B cell (primary cell): ENCODE measurements at regions not wholly inside any gene's neighbourhood (a gene's known extent, or its start where the extent isn't known, plus 50 kb on each side); places are given as distances from the start of the nearest gene placed in this dataset.

Experiments used
- ATAC-seq: fragments of 200-7000 bp; cut with Tn5 transposase; one replicate; pipeline ENCODE4 v1.10.0; 2021; ENCODE audit warnings: low read depth, mild to moderate bottlenecking, moderate number of reproducible peaks, moderate library complexity
- CTCF ChIA-PET: fragments of 350-600 bp; sonication (Branson Sonifier 250); formaldehyde crosslinking; loops from one replicate; lab custom pipeline; 2021; ENCODE audit warnings: antibody characterized with exemption, inconsistent platforms; lab: Charles Lee
- POLR2A ChIA-PET: fragments of 350-600 bp; sonication (Branson Sonifier 250); formaldehyde crosslinking; loops from one replicate; lab custom pipeline; 2021; ENCODE audit warnings: antibody characterized with exemption; lab: Charles Lee
- DNase-seq: peaks from one replicate; pipeline ENCODE4 v3.0.0; 2013
- H2AFZ ChIP-seq: 2 replicates; pipeline ENCODE4 v1.6.1; 2012; ENCODE audit warnings: mild to moderate bottlenecking, low read depth, low read length; ENCODE audit not compliant: insufficient read depth, poor library complexity, severe bottlenecking
- H3K27ac ChIP-seq, 2 donors: 1 replicate in 1 of 2; 2 replicates in 1 of 2; pipeline ENCODE4 v1.5.1; 2012 to 2013; ENCODE audit warnings: low read length in 2 of 2, mild to moderate bottlenecking in 2 of 2, moderate library complexity in 1 of 2
- H3K27me3 ChIP-seq, 4 experiments: fragments of 200-600 bp in 1 of 4; sonication (generic) in 1 of 4; replicated peaks in 1 of 4; 1 replicate in 2 of 4; 2 replicates in 2 of 4; pipeline versions ENCODE4 v1.6.1 to v1.7.0; 2013 to 2016; ENCODE audit warnings: low read length in 3 of 4, mild to moderate bottlenecking in 2 of 4, mixed read lengths in 1 of 4, moderate library complexity in 1 of 4; ENCODE audit not compliant: insufficient read depth in 4 of 4, control insufficient read depth in 3 of 4; ENCODE audit errors: control extremely low read depth in 1 of 4
- H3K36me3 ChIP-seq, 2 experiments: replicated peaks in 1 of 2; 1 replicate in 1 of 2; 2 replicates in 1 of 2; pipeline versions ENCODE4 v1.6.1 to v1.7.1; 2013; ENCODE audit warnings: low read length in 1 of 2; ENCODE audit not compliant: insufficient read depth in 2 of 2, control insufficient read depth in 1 of 2; ENCODE audit errors: control extremely low read depth in 1 of 2, extremely low read depth in 1 of 2
- H3K4me1 ChIP-seq, 2 donors: fragments of 200-600 bp in 1 of 2; sonication (generic) in 1 of 2; 1 replicate in 1 of 2; 2 replicates in 1 of 2; pipeline versions ENCODE4 v1.5.1 to v1.6.1; 2013 to 2017; ENCODE audit warnings: low read length in 2 of 2; ENCODE audit not compliant: control insufficient read depth in 2 of 2, insufficient read depth in 2 of 2
- H3K4me2 ChIP-seq: replicated peaks from 2 replicates; pipeline ENCODE3; 2012; ENCODE audit warnings: mild to moderate bottlenecking, low read depth, low read length; ENCODE audit not compliant: poor library complexity, severe bottlenecking
- H3K4me3 ChIP-seq, 5 experiments: fragments of 200-600 bp in 1 of 5; sonication (generic) in 1 of 5; 1 replicate in 3 of 5; 2 replicates in 2 of 5; pipeline versions ENCODE4 v1.5.1 to v1.7.0; 2011 to 2016; ENCODE audit warnings: low read length in 4 of 5, mild to moderate bottlenecking in 4 of 5, low read depth in 2 of 5, control low read depth in 1 of 5, moderate library complexity in 1 of 5; ENCODE audit not compliant: insufficient read depth in 1 of 5; ENCODE audit errors: control extremely low read depth in 1 of 5, extremely low read depth in 1 of 5
- H3K79me2 ChIP-seq: fragments of 200-600 bp; sonication (generic); one replicate; pipeline ENCODE4 v1.6.0; 2016; ENCODE audit warnings: low read length; ENCODE audit not compliant: control insufficient read depth, insufficient read depth
- H3K9ac ChIP-seq: fragments of 200-600 bp; sonication (generic); 2 replicates; pipeline ENCODE4 v1.6.1; 2017; ENCODE audit warnings: mild to moderate bottlenecking, low read length, moderate library complexity
- H3K9me3 ChIP-seq, 3 donors: one replicate each; pipeline versions ENCODE4 v1.6.1 to v1.7.1; 2013; ENCODE audit warnings: low read length in 2 of 3; ENCODE audit not compliant: control insufficient read depth in 2 of 3, insufficient read depth in 1 of 3; ENCODE audit errors: control extremely low read depth in 1 of 3
- H4K20me1 ChIP-seq: 2 replicates; pipeline ENCODE4 v1.6.0; 2012; ENCODE audit warnings: mild to moderate bottlenecking, low read length; ENCODE audit not compliant: insufficient read depth, control insufficient read depth, poor library complexity, severe bottlenecking
- H3K27ac Mint-ChIP-seq: one replicate; pipeline ENCODE4 v1.8.0; 2021; ENCODE audit warnings: mixed read lengths
- H3K27me3 Mint-ChIP-seq: one replicate; pipeline ENCODE4 v1.8.0; 2021; ENCODE audit warnings: mixed read lengths
- H3K4me1 Mint-ChIP-seq: one replicate; pipeline ENCODE4 v1.8.0; 2021; ENCODE audit warnings: mixed read lengths
- H3K4me3 Mint-ChIP-seq: one replicate; pipeline ENCODE4 v1.8.0; 2021; ENCODE audit warnings: mixed read lengths
- H3K9me3 Mint-ChIP-seq: one replicate; pipeline ENCODE4 v1.8.0; 2022; ENCODE audit warnings: mixed read lengths; ENCODE audit not compliant: insufficient read depth
- EZH2 ChIP-seq: IDR thresholded peaks from 2 replicates; pipeline ENCODE4 v1.6.1; 2012; ENCODE audit warnings: borderline replicate concordance, low read depth, mild to moderate bottlenecking, moderate library complexity, low read length; ENCODE audit not compliant: insufficient read depth, poor library complexity, severe bottlenecking
- WGBS: methylation state at CpG from one replicate; pipeline ENCODE4 v1.1.5; 2013; ENCODE audit warnings: missing lambda C conversion rate; ENCODE audit not compliant: insufficient coverage; 5-methylcytosine and 5-hydroxymethylcytosine counted together
- intact Hi-C: fragments of 100-400 bp; cut with micrococcal nuclease; formaldehyde crosslinking; loops from one replicate; pipeline ENCODE4 v1.10.0; 2022
- TF ChIP-seq, protein P1 (sequence below): fragments of 200-600 bp; IDR thresholded peaks from one replicate; pipeline ENCODE4 v1.8.0; 2022; ENCODE audit warnings: antibody characterized with exemption, mild to moderate bottlenecking

GRCh38 chr6:30821862-30822784, 62.2 kb upstream of the DDR1 start:
- Histone ChIP-seq H3K27ac (no peak overlapping the region), H4K20me1 (no peaks in the 10 kb centered on the region), H3K9me3 (no peaks in the 10 kb centered on the region), H3K4me1 (no peaks in the 10 kb centered on the region), H3K79me2 (no peaks in the 10 kb centered on the region), H2AFZ (no peak overlapping the region), H3K36me3 (no peaks in the 10 kb centered on the region), H3K4me3 (no peak overlapping the region), H3K27me3 (no peaks in the 10 kb centered on the region), H3K4me2 (no peak overlapping the region), H3K9ac (no peak overlapping the region)
- intact Hi-C loops, result loop anchor here (1.0 to 2.0 kb wide), 3 partner anchors 55 to 265 kb away; partner anchors contain the start of gene IER3
- POLR2A ChIA-PET, result no interaction called here
- ATAC-seq, result no peak
- WGBS, result 14% methylated on average over 1 of the region's 6 CpGs
- H3K4me1 Mint-ChIP-seq, result peaks cover 11% of the 10 kb centered on the region
- no peak for TF ChIP-seq EZH2
- TF ChIP-seq, protein P1, sequence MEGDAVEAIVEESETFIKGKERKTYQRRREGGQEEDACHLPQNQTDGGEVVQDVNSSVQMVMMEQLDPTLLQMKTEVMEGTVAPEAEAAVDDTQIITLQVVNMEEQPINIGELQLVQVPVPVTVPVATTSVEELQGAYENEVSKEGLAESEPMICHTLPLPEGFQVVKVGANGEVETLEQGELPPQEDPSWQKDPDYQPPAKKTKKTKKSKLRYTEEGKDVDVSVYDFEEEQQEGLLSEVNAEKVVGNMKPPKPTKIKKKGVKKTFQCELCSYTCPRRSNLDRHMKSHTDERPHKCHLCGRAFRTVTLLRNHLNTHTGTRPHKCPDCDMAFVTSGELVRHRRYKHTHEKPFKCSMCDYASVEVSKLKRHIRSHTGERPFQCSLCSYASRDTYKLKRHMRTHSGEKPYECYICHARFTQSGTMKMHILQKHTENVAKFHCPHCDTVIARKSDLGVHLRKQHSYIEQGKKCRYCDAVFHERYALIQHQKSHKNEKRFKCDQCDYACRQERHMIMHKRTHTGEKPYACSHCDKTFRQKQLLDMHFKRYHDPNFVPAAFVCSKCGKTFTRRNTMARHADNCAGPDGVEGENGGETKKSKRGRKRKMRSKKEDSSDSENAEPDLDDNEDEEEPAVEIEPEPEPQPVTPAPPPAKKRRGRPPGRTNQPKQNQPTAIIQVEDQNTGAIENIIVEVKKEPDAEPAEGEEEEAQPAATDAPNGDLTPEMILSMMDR, result peak; percentile 74
- CTCF ChIA-PET, result interaction anchor here (0.6 to 14.3 kb wide), 32 partner anchors 10 to 559 kb away, joined by 3 to 237 read pairs (median 4); partner anchors contain the start of genes GTF2H4, IER3 and VARS2
- no peak overlapping the region for H3K27ac Mint-ChIP-seq
- no peaks in the 10 kb centered on the region for H3K9me3 Mint-ChIP-seq
- peak; percentile 57 for DNase-seq
- H3K27me3 Mint-ChIP-seq, result peaks cover 2% of the 10 kb centered on the region
- no peak overlapping the region for H3K4me3 Mint-ChIP-seq

DNA sequence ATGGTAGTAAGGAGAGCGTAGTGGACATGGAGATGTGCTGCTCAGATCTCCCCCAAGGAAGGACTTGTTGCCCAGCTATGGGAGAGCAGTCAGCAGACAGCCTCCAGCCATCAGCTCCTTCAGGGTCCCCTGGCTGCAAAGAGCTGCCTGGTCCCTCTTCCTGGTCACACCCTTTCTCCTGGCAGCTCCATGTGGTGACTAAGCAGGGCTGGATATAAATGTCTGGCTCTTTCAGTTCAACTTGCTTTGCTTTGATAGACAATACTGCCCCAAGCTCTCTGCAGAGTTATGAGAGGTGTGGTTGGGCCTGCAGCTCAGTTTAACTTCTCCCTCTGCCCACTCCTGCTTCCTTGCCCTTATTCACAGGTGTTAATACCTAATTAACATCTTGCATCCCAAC, 64.1 kb upstream of the DDR1 start:
- no peak for TF ChIP-seq EZH2
- H3K27ac Mint-ChIP-seq, result no peak overlapping the region
- DNase-seq (no peak), ATAC-seq (no peak)
- no peak overlapping the region for H2AFZ ChIP-seq
- H3K4me1 ChIP-seq, result no peaks in the 10 kb centered on the region
- H4K20me1 ChIP-seq, result no peaks in the 10 kb centered on the region
- ChIA-PET CTCF (interaction anchor here (0.5 to 14.3 kb wide), 14 partner anchors 8 to 701 kb away, joined by 3 to 237 read pairs (median 4); partner anchors contain the start of gene VARS2), POLR2A (interaction anchor here (0.7 kb wide), 1 partner anchor 403 kb away, joined by 3 read pairs; no protein-coding TSS in a partner anchor)
- H3K4me3 ChIP-seq, result no peak overlapping the region
- H3K4me3 Mint-ChIP-seq, result no peak overlapping the region
- no peaks in the 10 kb centered on the region for H3K9me3 Mint-ChIP-seq
- H3K27me3 ChIP-seq, result no peaks in the 10 kb centered on the region
- WGBS, result 100% methylated on average over 1 of the region's 1 CpG
- H3K9ac ChIP-seq, result no peak overlapping the region
- no peaks in the 10 kb centered on the region for H3K36me3 ChIP-seq
- H3K9me3 ChIP-seq, result no peaks in the 10 kb centered on the region
- H3K27me3 Mint-ChIP-seq, result peaks cover 2% of the 10 kb centered on the region
- H3K79me2 ChIP-seq, result no peaks in the 10 kb centered on the region
- H3K27ac ChIP-seq, result no peak overlapping the region
- peaks cover 13% of the 10 kb centered on the region for H3K4me1 Mint-ChIP-seq
- no peak overlapping the region for H3K4me2 ChIP-seq
- intact Hi-C loops, result no loop called here
